Transverse colon (tissue), 4 donors: ENCODE measurements at regions not wholly inside any gene's neighbourhood (a gene's known extent, or its start where the extent isn't known, plus 50 kb on each side); places are given as distances from the start of the nearest gene placed in this dataset.

Source experiments
- CTCF ChIP-seq, 5 experiments: fragments of 200-600 bp in 3 of 5; fragments of 450-650 bp in 2 of 5; sonication (generic) in 3 of 5; IDR thresholded peaks; 1 replicate in 2 of 5; 2 replicates in 3 of 5; pipeline ENCODE4 v1.5.1; 2016 to 2017; ENCODE audit warnings: antibody characterized with exemption in 5 of 5, inconsistent platforms in 3 of 5, mild to moderate bottlenecking in 2 of 5, moderate library complexity in 1 of 5
- EP300 ChIP-seq: sonication (generic); formaldehyde crosslinking; IDR thresholded peaks from one replicate; pipeline ENCODE4 v1.6.1; 2017; ENCODE audit warnings: antibody characterized with exemption, low read depth
- POLR2A ChIP-seq: fragments of 450-650 bp; IDR thresholded peaks from one replicate; pipeline ENCODE4 v1.6.1; 2016; ENCODE audit warnings: antibody characterized with exemption, mild to moderate bottlenecking, moderate library complexity
- POLR2AphosphoS5 ChIP-seq, 3 donors: sonication (generic); formaldehyde crosslinking; IDR thresholded peaks; one replicate each; pipeline ENCODE4 v1.6.1; 2016; ENCODE audit warnings: antibody characterized with exemption in 3 of 3

DNA sequence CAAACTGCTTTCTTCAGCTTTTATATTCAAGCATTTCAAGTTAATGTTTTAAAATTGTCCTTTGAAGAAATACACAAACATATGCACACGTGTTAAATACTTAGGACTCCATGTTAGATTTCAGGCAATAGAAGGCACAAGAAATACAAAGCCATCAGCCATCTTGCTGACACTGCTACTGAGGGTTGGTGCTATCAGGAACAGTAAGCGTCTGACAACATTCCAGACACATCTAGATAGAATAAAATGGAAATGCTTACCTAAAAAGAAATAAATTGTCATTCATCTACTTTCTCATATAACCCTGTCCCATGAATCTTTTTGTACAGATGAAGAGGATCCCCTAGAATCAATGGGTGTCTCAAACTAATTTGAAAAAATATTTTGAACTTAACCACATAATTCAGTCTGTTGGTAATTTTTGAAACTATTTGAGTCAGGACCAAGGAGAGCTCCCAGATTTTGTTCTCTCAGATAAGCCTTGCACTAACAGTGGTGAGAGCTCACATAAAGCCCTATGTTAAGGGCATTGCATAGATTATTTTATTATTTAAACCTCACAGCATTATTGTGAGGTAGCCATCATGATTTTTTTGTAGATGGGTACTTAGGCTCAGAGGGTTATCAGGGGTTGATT is 631.1 kb upstream of the POU3F2 start:
- TF ChIP-seq CTCF (IDR thresholded peaks at IDR 0.05) (no peak), POLR2A (no peak), POLR2AphosphoS5 (IDR thresholded peaks at IDR 0.05) (no peak), EP300 (no peak)
